K562 (cell line): ENCODE measurements at regions not wholly inside any gene's neighbourhood (a gene's known extent, or its start where the extent isn't known, plus 50 kb on each side); places are given as distances from the start of the nearest gene placed in this dataset.
A peak's percentile ranks its signal among the peaks of the same experiment; 100 is the strongest.

Source experiments
- EP400 ChIP-seq: fragments of 450-650 bp; IDR thresholded peaks from 2 replicates; pipeline ENCODE4 v1.6.1; 2017; ENCODE audit warnings: antibody characterized with exemption, mild to moderate bottlenecking, moderate library complexity
- MAFG ChIP-seq: fragments of 450-650 bp; conservative IDR thresholded peaks from 2 replicates; pipeline ENCODE4 v1.6.1; 2016; ENCODE audit warnings: missing genetic modification characterization, missing compliant biosample characterization
- NFIC ChIP-seq: fragments of 450-650 bp; IDR thresholded peaks from 2 replicates; pipeline ENCODE4 v1.6.1; 2017; ENCODE audit warnings: mild to moderate bottlenecking, inconsistent platforms
- NFIX ChIP-seq: fragments of 250-450 bp; sonication (Bioruptor Pico); IDR thresholded peaks from 2 replicates; pipeline ENCODE4 v1.4.0; 2020; ENCODE audit warnings: low read depth, mild to moderate bottlenecking, moderate library complexity
- NFXL1 ChIP-seq: fragments of 450-650 bp; formaldehyde crosslinking; IDR thresholded peaks from 2 replicates; pipeline ENCODE4 v1.4.0; 2021; ENCODE audit warnings: mild to moderate bottlenecking
- ZBTB26 ChIP-seq: fragments of 450-650 bp; formaldehyde crosslinking; IDR thresholded peaks from 2 replicates; pipeline ENCODE4 v1.4.0; 2022; ENCODE audit warnings: missing genetic modification characterization
- ZNF311 ChIP-seq: fragments of 250-450 bp; sonication (Bioruptor Pico); IDR thresholded peaks from 2 replicates; pipeline ENCODE4 v1.4.0; 2020; ENCODE audit warnings: mild to moderate bottlenecking, moderate library complexity
- ZNF584 ChIP-seq: fragments of 200-800 bp; sonication (Bioruptor generic); IDR thresholded peaks from 2 replicates; pipeline ENCODE4 v1.6.1; 2016; ENCODE audit warnings: low read depth, mild to moderate bottlenecking, missing genetic modification characterization, missing compliant biosample characterization
- ZNF668 ChIP-seq: fragments of 250-450 bp; sonication (Bioruptor Pico); IDR thresholded peaks from 2 replicates; pipeline ENCODE4 v1.8.0; 2022; ENCODE audit warnings: mild to moderate bottlenecking, inconsistent platforms
- TF ChIP-seq, protein P1 (sequence below): fragments of 450-650 bp; IDR thresholded peaks from 2 replicates; pipeline ENCODE4 v1.6.1; 2016; ENCODE audit warnings: mild to moderate bottlenecking, moderate library complexity
- TF ChIP-seq, protein P2 (sequence below): fragments of 250-450 bp; sonication (Bioruptor Pico); IDR thresholded peaks from 2 replicates; pipeline ENCODE4 v1.4.0; 2020; ENCODE audit warnings: mild to moderate bottlenecking, moderate library complexity
- TF ChIP-seq, protein P3 (sequence below): fragments of 450-650 bp; conservative IDR thresholded peaks from 2 replicates; pipeline ENCODE4 v1.6.1; 2016; ENCODE audit warnings: missing genetic modification characterization, low read depth, mild to moderate bottlenecking, missing compliant biosample characterization, moderate library complexity

DNA sequence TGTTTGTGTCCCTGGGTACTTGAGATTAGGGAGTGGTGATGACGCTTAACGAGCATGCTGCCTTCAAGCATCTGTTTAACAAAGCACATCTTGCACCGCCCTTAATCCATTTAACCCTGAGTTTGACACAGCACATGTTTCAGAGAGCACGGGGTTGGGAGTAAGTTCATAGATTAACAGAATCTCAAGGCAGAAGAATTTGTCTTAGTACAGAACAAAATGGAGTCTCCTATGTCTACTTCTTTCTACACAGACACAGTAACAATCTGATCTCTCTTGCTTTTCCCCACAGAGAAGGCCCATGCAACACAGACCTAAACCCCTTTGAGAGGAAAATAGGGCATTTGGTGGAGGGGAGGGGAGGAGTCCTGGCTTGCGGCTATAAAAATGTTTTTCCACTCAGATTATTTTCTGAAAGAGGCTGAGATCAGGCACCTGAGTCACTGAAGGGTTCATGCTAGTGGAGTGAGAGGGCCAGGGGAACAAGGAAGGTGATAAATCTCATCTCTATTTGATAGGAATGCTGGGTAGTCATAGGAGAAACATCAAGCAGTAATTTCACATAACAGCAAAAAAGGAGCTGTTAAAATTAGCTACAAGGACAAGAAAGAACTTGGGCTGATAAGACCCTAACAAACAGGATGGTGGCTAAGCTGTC is 136.9 kb downstream of the OR2B2 start (continued):
- TF ChIP-seq, protein P1, sequence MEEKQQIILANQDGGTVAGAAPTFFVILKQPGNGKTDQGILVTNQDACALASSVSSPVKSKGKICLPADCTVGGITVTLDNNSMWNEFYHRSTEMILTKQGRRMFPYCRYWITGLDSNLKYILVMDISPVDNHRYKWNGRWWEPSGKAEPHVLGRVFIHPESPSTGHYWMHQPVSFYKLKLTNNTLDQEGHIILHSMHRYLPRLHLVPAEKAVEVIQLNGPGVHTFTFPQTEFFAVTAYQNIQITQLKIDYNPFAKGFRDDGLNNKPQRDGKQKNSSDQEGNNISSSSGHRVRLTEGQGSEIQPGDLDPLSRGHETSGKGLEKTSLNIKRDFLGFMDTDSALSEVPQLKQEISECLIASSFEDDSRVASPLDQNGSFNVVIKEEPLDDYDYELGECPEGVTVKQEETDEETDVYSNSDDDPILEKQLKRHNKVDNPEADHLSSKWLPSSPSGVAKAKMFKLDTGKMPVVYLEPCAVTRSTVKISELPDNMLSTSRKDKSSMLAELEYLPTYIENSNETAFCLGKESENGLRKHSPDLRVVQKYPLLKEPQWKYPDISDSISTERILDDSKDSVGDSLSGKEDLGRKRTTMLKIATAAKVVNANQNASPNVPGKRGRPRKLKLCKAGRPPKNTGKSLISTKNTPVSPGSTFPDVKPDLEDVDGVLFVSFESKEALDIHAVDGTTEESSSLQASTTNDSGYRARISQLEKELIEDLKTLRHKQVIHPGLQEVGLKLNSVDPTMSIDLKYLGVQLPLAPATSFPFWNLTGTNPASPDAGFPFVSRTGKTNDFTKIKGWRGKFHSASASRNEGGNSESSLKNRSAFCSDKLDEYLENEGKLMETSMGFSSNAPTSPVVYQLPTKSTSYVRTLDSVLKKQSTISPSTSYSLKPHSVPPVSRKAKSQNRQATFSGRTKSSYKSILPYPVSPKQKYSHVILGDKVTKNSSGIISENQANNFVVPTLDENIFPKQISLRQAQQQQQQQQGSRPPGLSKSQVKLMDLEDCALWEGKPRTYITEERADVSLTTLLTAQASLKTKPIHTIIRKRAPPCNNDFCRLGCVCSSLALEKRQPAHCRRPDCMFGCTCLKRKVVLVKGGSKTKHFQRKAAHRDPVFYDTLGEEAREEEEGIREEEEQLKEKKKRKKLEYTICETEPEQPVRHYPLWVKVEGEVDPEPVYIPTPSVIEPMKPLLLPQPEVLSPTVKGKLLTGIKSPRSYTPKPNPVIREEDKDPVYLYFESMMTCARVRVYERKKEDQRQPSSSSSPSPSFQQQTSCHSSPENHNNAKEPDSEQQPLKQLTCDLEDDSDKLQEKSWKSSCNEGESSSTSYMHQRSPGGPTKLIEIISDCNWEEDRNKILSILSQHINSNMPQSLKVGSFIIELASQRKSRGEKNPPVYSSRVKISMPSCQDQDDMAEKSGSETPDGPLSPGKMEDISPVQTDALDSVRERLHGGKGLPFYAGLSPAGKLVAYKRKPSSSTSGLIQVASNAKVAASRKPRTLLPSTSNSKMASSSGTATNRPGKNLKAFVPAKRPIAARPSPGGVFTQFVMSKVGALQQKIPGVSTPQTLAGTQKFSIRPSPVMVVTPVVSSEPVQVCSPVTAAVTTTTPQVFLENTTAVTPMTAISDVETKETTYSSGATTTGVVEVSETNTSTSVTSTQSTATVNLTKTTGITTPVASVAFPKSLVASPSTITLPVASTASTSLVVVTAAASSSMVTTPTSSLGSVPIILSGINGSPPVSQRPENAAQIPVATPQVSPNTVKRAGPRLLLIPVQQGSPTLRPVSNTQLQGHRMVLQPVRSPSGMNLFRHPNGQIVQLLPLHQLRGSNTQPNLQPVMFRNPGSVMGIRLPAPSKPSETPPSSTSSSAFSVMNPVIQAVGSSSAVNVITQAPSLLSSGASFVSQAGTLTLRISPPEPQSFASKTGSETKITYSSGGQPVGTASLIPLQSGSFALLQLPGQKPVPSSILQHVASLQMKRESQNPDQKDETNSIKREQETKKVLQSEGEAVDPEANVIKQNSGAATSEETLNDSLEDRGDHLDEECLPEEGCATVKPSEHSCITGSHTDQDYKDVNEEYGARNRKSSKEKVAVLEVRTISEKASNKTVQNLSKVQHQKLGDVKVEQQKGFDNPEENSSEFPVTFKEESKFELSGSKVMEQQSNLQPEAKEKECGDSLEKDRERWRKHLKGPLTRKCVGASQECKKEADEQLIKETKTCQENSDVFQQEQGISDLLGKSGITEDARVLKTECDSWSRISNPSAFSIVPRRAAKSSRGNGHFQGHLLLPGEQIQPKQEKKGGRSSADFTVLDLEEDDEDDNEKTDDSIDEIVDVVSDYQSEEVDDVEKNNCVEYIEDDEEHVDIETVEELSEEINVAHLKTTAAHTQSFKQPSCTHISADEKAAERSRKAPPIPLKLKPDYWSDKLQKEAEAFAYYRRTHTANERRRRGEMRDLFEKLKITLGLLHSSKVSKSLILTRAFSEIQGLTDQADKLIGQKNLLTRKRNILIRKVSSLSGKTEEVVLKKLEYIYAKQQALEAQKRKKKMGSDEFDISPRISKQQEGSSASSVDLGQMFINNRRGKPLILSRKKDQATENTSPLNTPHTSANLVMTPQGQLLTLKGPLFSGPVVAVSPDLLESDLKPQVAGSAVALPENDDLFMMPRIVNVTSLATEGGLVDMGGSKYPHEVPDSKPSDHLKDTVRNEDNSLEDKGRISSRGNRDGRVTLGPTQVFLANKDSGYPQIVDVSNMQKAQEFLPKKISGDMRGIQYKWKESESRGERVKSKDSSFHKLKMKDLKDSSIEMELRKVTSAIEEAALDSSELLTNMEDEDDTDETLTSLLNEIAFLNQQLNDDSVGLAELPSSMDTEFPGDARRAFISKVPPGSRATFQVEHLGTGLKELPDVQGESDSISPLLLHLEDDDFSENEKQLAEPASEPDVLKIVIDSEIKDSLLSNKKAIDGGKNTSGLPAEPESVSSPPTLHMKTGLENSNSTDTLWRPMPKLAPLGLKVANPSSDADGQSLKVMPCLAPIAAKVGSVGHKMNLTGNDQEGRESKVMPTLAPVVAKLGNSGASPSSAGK, result peak; percentile 73
- TF ChIP-seq NFIC (peak; percentile 59), ZNF668 (peak; percentile 89; the same call in 1 of the 2 replicates), MAFG (0 out of 2 replicates have a peak, but pooled peaks have one; percentile 14), NFIX (CRISPR knock-in tag) (peak; percentile 32; the same call in 1 of the 2 replicates), ZNF584 (CRISPR knock-in tag) (peak; percentile 55; the same call in 1 of the 2 replicates), ZBTB26 (CRISPR knock-in tag) (peak; percentile 84; the same call in 1 of the 2 replicates), ZNF311 (CRISPR knock-in tag) (peak; percentile 80), NFXL1 (CRISPR knock-in tag) (peak; percentile 86), EP400 (peak; percentile 39; the same call in 1 of the 2 replicates)
- TF ChIP-seq, protein P2, sequence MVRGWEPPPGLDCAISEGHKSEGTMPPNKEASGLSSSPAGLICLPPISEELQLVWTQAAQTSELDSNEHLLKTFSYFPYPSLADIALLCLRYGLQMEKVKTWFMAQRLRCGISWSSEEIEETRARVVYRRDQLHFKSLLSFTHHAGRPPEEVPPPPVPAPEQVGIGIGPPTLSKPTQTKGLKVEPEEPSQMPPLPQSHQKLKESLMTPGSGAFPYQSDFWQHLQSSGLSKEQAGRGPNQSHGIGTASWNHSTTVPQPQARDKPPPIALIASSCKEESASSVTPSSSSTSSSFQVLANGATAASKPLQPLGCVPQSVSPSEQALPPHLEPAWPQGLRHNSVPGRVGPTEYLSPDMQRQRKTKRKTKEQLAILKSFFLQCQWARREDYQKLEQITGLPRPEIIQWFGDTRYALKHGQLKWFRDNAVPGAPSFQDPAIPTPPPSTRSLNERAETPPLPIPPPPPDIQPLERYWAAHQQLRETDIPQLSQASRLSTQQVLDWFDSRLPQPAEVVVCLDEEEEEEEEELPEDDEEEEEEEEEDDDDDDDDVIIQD (CRISPR knock-in tag), result peak; percentile 80; the same call in 1 of the 2 replicates
- TF ChIP-seq, protein P3, sequence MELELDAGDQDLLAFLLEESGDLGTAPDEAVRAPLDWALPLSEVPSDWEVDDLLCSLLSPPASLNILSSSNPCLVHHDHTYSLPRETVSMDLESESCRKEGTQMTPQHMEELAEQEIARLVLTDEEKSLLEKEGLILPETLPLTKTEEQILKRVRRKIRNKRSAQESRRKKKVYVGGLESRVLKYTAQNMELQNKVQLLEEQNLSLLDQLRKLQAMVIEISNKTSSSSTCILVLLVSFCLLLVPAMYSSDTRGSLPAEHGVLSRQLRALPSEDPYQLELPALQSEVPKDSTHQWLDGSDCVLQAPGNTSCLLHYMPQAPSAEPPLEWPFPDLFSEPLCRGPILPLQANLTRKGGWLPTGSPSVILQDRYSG (tag), result peak; percentile 92
